NCI-H2107 treated with DMSO at 0.1 percent for 48 hours (cell line): ENCODE measurements at regions not wholly inside any gene's neighbourhood (a gene's known extent, or its start where the extent isn't known, plus 50 kb on each side); places are given as distances from the start of the nearest gene placed in this dataset.

Experiments
- DNase-seq: peaks from one replicate; lab custom pipeline; 2025; ENCODE audit not compliant: unreplicated experiment; lab: John Stamatoyannopoulos, UW

- no peak for DNase-seq
These were observed 502.0 kb downstream of the GBA3 start for GRCh38 chr4:23194751-23195150.

GRCh38 chr4:23174179-23174578, 481.4 kb downstream of the GBA3 start:
- DNase-seq = no peak

GRCh38 chr4:23171976-23172375, 479.2 kb downstream of the GBA3 start:
- no peak for DNase-seq

GRCh38 chr4:23169608-23170311, 477.0 kb downstream of the GBA3 start:
- no peak for DNase-seq

DNA sequence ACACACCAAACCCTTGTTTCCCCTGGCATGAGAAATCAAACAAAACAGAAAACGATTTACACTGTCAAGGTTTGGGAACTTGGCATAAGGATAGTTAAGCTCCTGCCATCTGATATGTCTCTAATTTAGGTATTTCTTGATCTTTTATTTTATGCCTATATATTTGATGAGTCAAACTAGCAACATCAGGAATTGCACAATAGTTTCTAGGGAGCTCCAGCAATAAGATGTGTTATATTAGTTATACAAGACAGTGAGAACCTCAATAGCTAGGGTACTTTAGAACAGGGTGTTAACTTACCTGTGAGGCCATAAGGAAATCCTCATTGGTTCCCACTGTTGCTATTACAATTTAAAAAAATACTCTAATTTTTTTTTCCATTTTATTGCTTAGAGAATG, 474.2 kb downstream of the GBA3 start:
- DNase-seq = no peak

GRCh38 chr4:23166407-23166806, 473.7 kb downstream of the GBA3 start:
- no peak for DNase-seq

DNA sequence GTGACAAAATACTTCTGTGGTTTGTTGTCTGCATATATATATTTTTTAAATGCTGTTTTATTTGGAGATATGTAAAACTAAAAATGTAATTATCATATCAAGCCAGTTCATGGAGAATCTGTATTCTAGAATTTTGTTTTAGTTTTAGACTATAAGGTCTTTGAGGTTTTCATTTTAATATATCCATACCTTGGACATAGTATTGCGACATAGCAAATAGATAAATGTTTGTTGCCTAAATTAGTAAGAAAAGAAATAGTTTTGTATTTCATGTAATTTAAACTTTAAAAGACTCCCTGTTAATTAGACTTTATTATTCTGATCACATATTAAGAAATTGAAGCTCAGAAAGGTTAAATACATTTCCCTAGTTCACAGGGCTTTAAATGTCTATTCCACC, 472.9 kb downstream of the GBA3 start:
- DNase-seq = no peak

- no peak for DNase-seq
These were observed 471.1 kb downstream of the GBA3 start for GRCh38 chr4:23163647-23164436.

- DNase-seq = no peak
These were observed 469.5 kb downstream of the GBA3 start for GRCh38 chr4:23162275-23162674.

- no peak for DNase-seq
These were observed 469.1 kb downstream of the GBA3 start for GRCh38 chr4:23161787-23162186.

DNA sequence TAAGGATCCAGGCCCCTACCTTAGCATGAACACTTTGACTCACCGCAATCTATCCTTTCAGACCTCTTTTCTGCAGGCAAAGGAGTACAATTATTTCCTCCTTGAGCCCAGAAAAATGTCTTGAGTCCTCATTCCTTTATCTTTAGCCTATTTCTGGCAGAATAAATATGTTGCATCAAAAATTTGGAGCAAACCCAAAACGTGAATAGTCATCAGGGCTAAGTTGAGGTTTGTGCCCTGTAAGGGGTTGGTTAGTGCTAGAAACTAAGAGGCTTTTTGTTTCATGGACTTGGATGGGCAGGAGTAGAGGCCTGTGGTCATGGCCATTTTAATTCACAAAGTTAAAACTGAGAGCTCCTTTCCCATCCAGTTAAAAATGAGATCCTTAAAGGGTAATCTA, 460.3 kb downstream of the GBA3 start:
- no peak for DNase-seq

- no peak for DNase-seq
These were observed 457.1 kb downstream of the GBA3 start for GRCh38 chr4:23149815-23150214.

DNA sequence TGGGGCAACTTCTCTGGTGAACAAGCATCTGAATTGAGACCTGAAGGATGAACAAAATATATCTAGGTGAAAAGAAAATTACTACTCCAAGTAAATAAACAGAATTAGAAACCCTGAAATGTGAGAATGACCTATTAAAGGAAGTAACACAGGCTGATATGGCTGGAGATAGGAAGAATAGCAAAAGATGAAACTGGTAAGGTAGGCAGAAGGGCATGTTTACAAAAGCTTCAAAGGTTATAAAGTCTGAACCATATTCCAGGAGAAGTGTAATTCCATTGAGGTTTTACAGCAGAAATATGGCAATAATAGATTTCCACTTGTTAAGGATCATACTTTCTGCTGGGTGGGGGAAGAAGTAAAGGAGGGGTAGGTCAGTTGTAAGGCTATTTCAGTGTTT, 452.0 kb downstream of the GBA3 start:
- DNase-seq = no peak

- DNase-seq = peak; percentile 1
These were observed 443.3 kb downstream of the GBA3 start for GRCh38 chr4:23135792-23136645.

DNA sequence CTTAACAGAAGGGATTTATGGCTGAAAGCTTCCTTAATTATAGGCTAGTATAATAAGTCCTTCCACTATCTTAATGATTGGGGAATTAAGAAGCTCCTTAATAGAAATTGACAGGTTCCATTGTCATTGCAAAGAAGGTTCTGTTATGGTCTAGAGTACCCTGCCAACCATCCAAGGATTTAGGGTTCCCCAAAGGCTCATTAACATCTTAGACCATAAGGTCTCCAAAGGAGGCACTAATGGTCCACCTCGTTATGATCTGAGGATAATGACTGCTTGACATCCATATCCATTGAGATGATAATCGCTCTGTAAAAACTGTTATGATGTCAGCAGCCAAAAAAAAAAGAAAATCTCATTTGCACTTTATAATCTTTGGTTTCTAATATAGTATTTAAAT, 441.6 kb downstream of the GBA3 start:
- DNase-seq = no peak

GRCh38 chr4:23130845-23131244, 438.1 kb downstream of the GBA3 start:
- no peak for DNase-seq

- no peak for DNase-seq
These were observed 432.4 kb downstream of the GBA3 start for GRCh38 chr4:23125118-23125517.

GRCh38 chr4:23122666-23123400, 430.1 kb downstream of the GBA3 start:
- no peak for DNase-seq

- DNase-seq = no peak
These were observed 427.6 kb downstream of the GBA3 start for GRCh38 chr4:23120374-23120773.

DNA sequence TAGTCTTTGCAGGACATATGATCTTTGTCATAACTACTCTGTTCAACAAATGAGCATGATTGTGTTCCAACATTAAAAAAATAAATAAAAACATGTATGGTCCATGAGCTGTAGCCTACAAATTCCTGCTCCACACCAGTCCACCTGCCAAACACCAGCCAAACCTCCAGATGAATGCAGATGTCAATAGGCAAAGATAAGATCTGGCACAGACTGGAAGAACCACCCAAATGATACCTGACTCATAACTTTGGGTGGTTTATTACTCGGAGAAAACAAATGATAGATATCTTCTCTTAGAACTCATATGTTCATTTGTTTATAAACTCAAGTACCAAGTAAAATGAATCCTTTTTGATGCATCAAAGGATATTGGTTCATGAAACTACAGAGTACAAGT, 425.1 kb downstream of the GBA3 start:
- no peak for DNase-seq

GRCh38 chr4:23114538-23114937, 421.8 kb downstream of the GBA3 start:
- no peak for DNase-seq
